HuH-7.5 (cell line): ENCODE measurements at regions not wholly inside any gene's neighbourhood (a gene's known extent, or its start where the extent isn't known, plus 50 kb on each side); places are given as distances from the start of the nearest gene placed in this dataset.
"Not testable (repeated sequence)": the region's sequence is repeated elsewhere in the genome, so short reads cannot be mapped to it uniquely, and the experiment has no call there.

Experiments
- DNase-seq: peaks from one replicate; pipeline ENCODE4 v3.0.0; 2011; ENCODE audit warnings: low spot score

DNA sequence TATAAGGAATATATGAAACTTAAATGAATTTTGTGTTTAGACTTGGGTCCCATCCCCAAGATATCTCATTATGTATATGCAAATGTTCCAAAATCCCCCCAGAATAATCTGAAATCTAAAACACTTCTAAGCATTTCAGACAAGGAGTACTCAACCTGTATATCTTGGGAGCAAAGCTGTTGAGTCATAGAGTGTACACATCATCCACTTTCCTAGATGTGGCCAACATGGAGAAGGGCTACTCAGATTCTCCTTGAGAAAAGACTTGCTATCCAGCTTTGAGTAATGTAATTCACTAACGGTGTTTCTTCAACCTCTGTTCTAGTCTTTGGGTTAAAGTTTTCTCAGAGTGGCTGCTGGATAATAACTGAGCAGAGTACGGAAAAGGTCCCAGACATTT is 215.5 kb upstream of the POU1F1 start:
- DNase-seq, result no peak

DNA sequence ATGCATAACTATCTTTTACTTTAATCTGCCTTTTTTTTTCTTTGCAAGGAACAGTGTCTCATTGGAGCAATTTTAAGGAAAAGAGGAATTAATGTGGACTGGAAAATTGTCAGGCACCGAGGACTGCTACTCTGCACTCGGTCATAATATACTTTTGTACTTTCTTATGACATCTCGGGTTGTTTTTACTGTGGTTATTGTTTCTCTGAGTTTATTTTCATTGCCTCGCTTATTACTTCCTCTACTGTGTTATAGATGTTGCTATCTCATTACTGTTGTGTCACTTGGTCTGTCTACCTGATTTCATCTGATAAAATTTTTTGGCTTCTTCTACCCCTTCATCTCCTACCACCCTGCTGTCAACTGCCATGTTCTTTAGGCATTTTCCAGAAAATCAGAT is 213.5 kb upstream of the POU1F1 start:
- DNase-seq, result no peak

GRCh38 chr3:87488765-87489164 is 212.4 kb upstream of the POU1F1 start:
- DNase-seq, result no peak

- DNase-seq, result not testable (repeated sequence)
Measured at GRCh38 chr3:87486635-87487034, 210.3 kb upstream of the POU1F1 start.

DNA sequence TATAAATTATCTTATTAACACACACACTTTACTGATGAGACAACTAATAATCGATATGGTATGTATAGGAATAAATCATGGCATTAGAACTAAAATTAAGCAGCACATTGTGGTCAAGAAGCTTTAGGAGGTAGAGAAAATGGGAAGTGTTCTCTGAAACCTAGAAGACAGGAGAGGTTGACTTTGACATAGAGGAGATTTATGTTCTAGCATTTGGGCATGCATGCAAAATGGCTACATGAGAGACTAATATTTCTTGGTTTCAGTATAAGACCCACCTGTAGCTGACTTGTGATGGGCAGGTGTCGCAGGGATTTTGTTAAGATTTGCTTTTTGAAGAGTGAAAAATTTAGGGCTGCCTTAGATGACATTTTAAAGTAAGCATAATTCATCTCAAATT is 209.7 kb upstream of the POU1F1 start:
- DNase-seq, result no peak

DNA sequence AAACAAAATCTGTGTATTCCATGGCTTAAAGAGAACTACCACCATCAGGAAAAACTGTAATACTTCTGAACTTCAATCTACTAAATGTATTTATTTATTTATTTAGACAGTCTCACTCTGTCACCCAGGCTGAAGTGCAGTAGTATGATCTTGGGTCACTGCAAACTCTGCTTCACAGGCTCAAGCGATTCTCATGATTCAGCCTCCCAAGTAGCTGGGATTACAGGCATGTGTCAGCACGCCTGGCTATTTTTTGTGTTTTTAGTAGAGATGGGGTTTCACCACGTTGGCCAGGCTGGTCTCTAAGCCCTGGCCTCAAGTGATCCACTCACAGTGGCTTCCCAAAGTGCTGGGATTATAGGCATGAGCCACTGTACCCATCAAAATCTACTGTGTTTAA is 202.3 kb upstream of the POU1F1 start:
- no peak for DNase-seq

DNA sequence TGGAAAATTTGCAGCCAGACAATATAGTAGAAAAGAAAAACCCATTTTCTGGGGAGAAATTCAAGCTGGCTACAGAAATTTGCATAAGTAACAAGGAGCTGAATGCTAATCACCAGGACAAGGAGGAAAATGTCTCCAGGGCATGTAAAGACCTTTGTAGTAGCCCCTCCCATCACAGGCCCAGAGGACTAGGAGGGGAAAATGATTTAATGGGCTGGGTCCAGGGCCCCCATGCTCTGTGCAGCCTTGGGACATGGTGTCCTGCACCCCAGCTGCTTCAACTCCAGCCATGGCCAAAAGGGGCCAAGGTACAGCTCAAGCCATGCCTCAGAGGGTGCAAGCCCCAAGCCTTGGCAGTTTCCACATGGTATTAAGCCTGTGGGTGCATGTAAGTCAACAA is 197.6 kb upstream of the POU1F1 start:
- no peak for DNase-seq

DNA sequence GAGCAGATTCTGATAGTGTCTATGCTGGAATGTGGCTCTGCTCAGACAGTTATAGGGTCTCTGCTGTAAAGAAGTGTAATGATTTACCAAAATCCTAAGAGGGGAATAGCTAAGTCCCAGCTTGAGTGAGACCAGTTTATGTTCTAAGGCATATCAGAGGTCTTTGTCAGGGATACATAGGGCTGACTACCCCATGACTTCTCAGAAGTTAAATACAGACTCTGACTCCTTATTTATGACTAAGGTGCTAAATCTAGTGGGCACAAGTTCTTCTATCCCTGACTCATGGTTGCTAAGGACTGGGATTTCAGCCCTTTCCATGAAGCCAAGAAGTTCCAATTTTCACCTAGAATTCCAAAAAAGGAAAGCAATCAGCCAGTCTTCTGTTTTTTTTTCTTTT is 192.6 kb upstream of the POU1F1 start:
- no peak for DNase-seq

- DNase-seq, result no peak
Measured at GRCh38 chr3:87468235-87468634, 191.9 kb upstream of the POU1F1 start.

- DNase-seq, result no peak
Measured at GRCh38 chr3:87462228-87462627, 185.8 kb upstream of the POU1F1 start.

DNA sequence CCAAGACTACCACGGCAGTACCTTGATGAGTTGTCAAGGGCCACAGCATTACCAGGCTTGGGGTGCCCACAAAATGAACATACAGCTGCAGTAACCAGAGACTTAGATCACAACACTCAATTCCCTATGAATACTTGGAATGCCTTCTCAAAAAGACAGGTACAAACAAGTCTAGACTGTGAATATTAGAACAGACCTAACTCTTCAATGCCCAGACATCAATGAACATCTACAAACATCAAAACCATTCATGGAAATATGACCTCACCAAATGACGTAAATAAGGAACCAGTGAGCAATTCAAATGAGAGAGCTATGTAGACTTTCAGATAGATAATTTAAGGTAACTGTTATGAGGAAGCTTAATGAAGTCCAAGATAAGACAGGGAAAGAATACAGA is 185.1 kb upstream of the POU1F1 start:
- DNase-seq, result no peak

- DNase-seq, result no peak
Measured at GRCh38 chr3:87461036-87461435, 184.7 kb upstream of the POU1F1 start.

DNA sequence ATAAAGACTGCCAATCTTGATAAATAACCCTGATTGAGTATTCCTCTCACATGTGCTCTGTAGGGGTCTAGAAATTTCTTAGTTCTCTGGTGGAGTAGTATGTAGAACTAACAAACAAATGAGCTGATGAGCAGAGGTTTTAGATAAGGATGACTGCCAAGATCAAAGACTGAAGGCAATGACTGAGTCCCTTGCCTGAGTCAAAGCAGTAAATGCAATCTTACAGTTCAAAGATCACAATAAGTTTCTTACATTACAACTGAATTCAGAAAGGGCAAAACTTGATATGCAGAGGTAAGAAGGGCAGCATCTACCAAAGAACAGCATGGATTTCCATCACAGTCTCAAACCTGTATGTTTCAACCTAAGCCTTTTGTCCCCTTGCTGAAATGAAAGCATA is 172.2 kb upstream of the POU1F1 start:
- no peak for DNase-seq

DNA sequence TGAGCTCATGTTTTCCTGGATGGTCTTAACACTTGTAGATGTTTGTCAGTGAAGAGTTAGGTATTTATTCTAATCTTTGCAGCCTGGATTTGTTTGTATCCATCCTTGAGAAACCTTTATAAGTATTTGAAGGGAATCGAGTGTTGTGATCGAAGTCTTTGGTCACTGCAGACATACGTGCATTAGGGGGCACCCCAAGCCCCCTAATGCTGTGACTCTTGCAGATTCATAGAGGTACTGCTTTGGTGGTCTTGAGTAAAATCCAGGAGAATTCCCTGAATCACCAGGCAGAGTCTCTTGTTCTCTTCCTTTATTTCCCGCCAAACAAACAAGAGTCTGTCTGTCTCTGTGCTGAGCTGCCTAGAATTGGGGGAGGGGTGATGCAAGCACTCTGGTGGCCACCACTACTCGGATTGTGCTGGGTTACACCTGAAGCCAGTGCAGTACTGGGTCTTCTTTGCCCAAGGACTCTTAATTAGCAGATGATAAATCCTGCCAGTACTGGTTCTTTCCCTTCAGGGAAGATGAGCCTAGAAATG is 170.5 kb upstream of the POU1F1 start:
- DNase-seq, result no peak

DNA sequence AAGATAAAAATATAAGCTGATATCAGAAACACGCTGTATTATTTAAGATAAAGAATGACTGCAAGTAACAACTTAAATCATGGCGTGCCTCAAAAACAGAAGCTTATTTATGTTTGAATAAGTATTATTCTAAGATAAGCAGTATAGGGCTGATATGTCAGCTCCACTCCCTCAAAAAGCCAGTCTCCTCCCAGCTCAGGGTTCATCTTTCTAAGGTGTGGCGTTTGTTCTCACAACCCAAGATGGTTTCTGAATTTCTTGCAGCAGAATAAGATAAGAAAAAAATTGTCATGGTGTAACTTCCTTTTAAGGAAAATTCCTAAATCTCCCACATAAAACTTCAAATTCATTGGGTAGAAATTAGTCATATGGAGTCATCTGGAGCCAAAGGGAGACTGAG is 166.1 kb upstream of the POU1F1 start:
- DNase-seq, result no peak

DNA sequence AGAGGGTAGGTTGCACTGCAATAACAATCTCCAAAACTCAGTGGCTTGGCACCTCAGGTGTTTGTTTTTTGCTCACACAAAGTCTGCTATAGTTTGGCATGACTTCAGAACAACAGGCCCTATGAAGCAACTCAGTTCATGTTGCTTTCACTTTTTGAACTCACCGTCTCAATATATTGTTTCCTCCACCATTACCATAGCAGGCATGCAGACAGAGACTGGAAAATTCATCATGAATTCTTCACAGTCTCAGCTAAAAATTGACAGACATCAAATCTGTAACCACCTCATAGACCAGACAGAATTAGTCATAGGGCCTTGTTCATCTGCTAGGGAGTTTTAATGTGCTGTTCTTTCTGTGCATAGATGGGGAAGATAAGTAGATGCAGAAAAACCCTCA is 161.4 kb upstream of the POU1F1 start:
- no peak for DNase-seq

- no peak for DNase-seq
Measured at GRCh38 chr3:87436781-87437543, 160.6 kb upstream of the POU1F1 start.

DNA sequence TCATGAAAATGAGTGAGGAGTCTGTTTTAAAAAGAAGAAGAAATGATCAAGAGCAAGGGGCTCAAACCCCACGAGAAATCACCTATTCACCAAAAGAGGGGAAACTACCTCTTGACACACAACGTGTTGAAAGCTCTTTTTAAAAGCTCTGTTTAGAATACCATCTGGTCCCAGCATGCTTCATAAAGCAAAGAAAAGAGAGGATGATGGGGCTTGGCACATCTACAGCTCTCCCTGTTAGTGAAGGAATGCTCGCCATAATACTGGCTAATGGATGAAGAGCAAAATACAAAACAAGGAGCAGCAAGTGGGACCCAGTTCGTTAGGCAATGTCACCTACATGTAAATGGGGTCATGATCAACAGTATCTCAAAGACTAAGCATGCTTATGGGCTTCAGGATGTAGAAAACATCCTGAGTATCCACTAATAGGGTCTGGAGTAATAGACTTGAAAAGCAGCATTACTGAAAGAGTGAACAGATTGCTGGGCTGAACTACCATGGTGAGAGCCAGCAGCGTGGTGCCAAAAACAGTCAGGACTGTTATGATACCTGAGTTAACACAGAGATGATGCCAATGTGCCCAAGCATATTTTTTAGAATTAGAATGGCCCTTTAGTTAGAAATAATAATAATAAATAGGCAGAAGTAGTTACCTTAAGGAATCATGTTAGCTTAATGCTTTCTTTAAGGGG is 159.7 kb upstream of the POU1F1 start:
- DNase-seq, result no peak

DNA sequence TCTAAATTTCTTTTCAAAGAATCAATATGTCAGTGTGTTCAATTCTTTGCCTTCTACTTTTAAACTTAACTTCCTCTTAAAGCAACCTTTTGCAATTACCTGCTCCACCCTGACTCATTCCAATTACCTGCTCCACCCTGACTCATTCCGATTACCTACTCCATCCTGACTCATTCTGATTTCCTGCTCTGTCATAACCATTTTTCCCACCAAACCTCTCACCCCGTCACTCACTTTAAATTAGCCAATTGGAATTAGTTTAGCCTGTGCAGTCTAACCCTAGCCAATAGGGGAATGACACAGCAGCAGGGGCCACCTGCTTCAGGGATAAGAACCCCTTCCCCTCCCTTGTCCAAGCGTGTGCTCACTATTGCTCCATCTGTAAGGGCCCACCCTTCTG is 157.1 kb upstream of the POU1F1 start:
- not testable (repeated sequence) for DNase-seq

- no peak for DNase-seq
Measured at GRCh38 chr3:87426918-87427317, 150.5 kb upstream of the POU1F1 start.

DNA sequence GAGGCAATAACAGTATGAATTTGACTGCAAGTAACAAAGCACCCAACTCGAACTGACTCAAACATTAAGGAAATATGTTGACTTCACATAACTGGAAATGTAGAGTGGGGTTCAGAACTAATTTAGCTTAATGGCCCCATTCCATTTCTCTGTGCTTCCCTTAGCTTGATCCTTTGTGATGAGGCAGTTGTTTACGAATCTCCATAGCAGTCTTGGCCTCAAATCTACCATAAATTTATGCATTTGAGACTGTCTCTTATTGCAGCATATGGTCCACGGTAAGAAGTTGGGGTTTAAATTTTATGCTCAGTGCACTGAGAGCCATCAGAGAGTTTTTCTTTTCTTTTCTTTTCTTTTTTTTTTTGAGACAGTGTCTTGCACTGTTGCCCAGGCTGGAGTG is 148.7 kb upstream of the POU1F1 start:
- DNase-seq, result no peak

DNA sequence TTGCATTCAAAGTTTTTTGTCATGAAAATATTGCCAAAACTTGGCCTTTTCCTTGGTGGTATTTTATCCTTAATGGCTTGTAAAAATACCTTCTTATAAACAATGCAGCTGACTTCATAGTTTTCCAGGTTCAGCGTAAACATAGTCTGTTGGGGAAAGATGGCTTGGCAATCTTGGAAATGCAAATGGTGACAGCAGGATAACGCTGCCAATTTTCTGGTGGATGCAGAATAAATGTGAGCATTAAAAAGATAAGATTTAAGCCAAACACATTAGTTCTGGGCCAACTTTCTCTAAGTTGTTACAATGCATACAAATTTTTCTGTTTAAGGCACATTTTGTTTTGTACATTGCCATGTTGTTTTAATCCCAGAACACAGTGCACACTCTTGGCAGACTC is 147.0 kb upstream of the POU1F1 start:
- no peak for DNase-seq

DNA sequence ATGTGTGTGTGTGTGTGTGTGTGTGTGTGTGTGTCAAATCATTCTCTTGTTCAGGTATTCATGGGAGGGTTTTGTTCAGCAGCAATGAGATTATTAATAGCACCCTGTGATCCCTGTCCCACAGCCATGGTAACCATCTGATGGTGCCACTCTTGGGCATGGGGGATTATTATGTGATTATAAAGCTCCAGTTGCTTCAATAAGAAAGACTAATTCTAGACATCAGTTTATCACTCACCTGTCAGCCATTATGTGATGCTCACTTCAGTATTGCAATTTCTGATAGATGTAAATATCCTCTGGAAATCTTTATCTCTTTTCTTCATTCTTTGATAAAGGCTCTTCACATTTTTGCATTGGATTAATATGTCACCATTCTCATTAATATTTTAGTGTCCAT is 145.9 kb upstream of the POU1F1 start:
- no peak for DNase-seq

DNA sequence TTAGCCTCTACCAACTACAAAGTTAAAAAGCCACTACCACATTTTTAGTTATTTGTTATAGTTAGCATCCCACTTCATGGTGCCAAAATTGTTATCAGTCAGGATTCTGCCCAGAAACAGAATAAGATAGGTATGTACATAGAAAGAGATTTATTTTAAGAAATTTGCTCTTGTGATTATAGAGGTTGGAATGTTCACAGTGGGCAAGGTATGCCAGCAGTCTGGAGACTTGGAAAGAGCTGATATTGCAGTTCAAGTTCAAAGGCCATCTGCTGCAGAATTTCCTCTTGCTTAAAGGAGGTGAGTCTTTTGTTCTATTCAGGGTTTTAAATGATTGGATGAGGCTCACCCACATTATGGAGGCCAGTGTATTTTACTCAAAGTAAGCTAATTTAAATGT is 143.8 kb upstream of the POU1F1 start:
- DNase-seq, result no peak
